ENCODE measurements at regions not wholly inside any gene's neighbourhood (a gene's known extent, or its start where the extent isn't known, plus 50 kb on each side); places are given as distances from the start of the nearest gene placed in this dataset.

GRCh38 chr5:11973469-11973868 is 69.2 kb upstream of the CTNND2 start:
- H3K36me3 Mint-ChIP-seq (ENCODE audit: low read depth, unreplicated experiment), result no peaks in the 10 kb centered on the region
- no peak overlapping the region for H3K4me3 Mint-ChIP-seq (ENCODE audit: unreplicated experiment)
- H3K27me3 Mint-ChIP-seq (ENCODE audit: unreplicated experiment), result no peaks in the 10 kb centered on the region

GRCh38 chr5:11963227-11963626 is 59.0 kb upstream of the CTNND2 start:
- no peaks in the 10 kb centered on the region for H3K27me3 Mint-ChIP-seq (ENCODE audit: unreplicated experiment)
- no peak for DNase-seq (ENCODE audit: low spot score)
- TF ChIP-seq CTCF (IDR thresholded peaks at IDR 0.05; ENCODE audit: unreplicated experiment), result no peak
- no peaks in the 10 kb centered on the region for H3K36me3 Mint-ChIP-seq (ENCODE audit: low read depth, unreplicated experiment)
- H3K27ac Mint-ChIP-seq (ENCODE audit: unreplicated experiment), result no peak overlapping the region
- H3K4me1 Mint-ChIP-seq (ENCODE audit: unreplicated experiment), result no peaks in the 10 kb centered on the region
- no peak overlapping the region for H3K4me3 Mint-ChIP-seq (ENCODE audit: unreplicated experiment)
- no peaks in the 10 kb centered on the region for H3K9me3 Mint-ChIP-seq (ENCODE audit: unreplicated experiment)

More at GRCh38 chr5:11973469-11973868, 69.2 kb upstream of the CTNND2 start:
- Mint-ChIP-seq H3K9me3 (ENCODE audit: unreplicated experiment) (no peaks in the 10 kb centered on the region), H3K4me1 (ENCODE audit: unreplicated experiment) (no peaks in the 10 kb centered on the region), H3K27ac (ENCODE audit: unreplicated experiment) (no peak overlapping the region)
- DNase-seq (ENCODE audit: low spot score), result no peak
- no peak for TF ChIP-seq CTCF (IDR thresholded peaks at IDR 0.05; ENCODE audit: unreplicated experiment)

- H3K27ac Mint-ChIP-seq (ENCODE audit: unreplicated experiment), result no peak overlapping the region
- no peaks in the 10 kb centered on the region for H3K27me3 Mint-ChIP-seq (ENCODE audit: unreplicated experiment)
- H3K4me1 Mint-ChIP-seq (ENCODE audit: unreplicated experiment), result no peaks in the 10 kb centered on the region
- no peak for DNase-seq (ENCODE audit: low spot score)
- no peaks in the 10 kb centered on the region for H3K36me3 Mint-ChIP-seq (ENCODE audit: low read depth, unreplicated experiment)
- no peak overlapping the region for H3K4me3 Mint-ChIP-seq (ENCODE audit: unreplicated experiment)
- TF ChIP-seq CTCF (IDR thresholded peaks at IDR 0.05; ENCODE audit: unreplicated experiment), result no peak
- H3K9me3 Mint-ChIP-seq (ENCODE audit: unreplicated experiment), result no peaks in the 10 kb centered on the region
Observed at GRCh38 chr5:11962122-11962521, 57.9 kb upstream of the CTNND2 start.

GRCh38 chr5:11958321-11958720 is 54.1 kb upstream of the CTNND2 start:
- H3K27me3 Mint-ChIP-seq (ENCODE audit: unreplicated experiment), result no peaks in the 10 kb centered on the region
- no peaks in the 10 kb centered on the region for H3K4me1 Mint-ChIP-seq (ENCODE audit: unreplicated experiment)
- H3K27ac Mint-ChIP-seq (ENCODE audit: unreplicated experiment), result no peak overlapping the region
- no peak for DNase-seq (ENCODE audit: low spot score)
- no peaks in the 10 kb centered on the region for H3K9me3 Mint-ChIP-seq (ENCODE audit: unreplicated experiment)
- H3K4me3 Mint-ChIP-seq (ENCODE audit: unreplicated experiment), result no peak overlapping the region
- no peaks in the 10 kb centered on the region for H3K36me3 Mint-ChIP-seq (ENCODE audit: low read depth, unreplicated experiment)
- no peak for TF ChIP-seq CTCF (IDR thresholded peaks at IDR 0.05; ENCODE audit: unreplicated experiment)

GRCh38 chr5:11955331-11955730 is 51.1 kb upstream of the CTNND2 start:
- H3K4me1 Mint-ChIP-seq (ENCODE audit: unreplicated experiment), result no peaks in the 10 kb centered on the region
- no peak overlapping the region for H3K4me3 Mint-ChIP-seq (ENCODE audit: unreplicated experiment)
- TF ChIP-seq CTCF (IDR thresholded peaks at IDR 0.05; ENCODE audit: unreplicated experiment), result no peak
- no peaks in the 10 kb centered on the region for H3K36me3 Mint-ChIP-seq (ENCODE audit: low read depth, unreplicated experiment)
- H3K27me3 Mint-ChIP-seq (ENCODE audit: unreplicated experiment), result no peaks in the 10 kb centered on the region
- H3K27ac Mint-ChIP-seq (ENCODE audit: unreplicated experiment), result no peak overlapping the region
- no peak for DNase-seq (ENCODE audit: low spot score)
- no peaks in the 10 kb centered on the region for H3K9me3 Mint-ChIP-seq (ENCODE audit: unreplicated experiment)
